KBM-7 (cell line): ENCODE measurements at regions not wholly inside any gene's neighbourhood (a gene's known extent, or its start where the extent isn't known, plus 50 kb on each side); places are given as distances from the start of the nearest gene placed in this dataset.
"Not testable (repeated sequence)": the region's sequence is repeated elsewhere in the genome, so short reads cannot be mapped to it uniquely, and the experiment has no call there.

Source experiments
- DNase-seq: peaks from one replicate; pipeline ENCODE4 v3.0.0-alpha.2; 2015
- in situ Hi-C: fragments of 300-500 bp; cut with MboI; formaldehyde crosslinking; loops from 2 replicates; pipeline ENCODE4 v1.14.3; 2020; ENCODE audit warnings: low sequenced_read_pairs, low pct_unique_long_range_greater_than_20kb, mixed read lengths

DNA sequence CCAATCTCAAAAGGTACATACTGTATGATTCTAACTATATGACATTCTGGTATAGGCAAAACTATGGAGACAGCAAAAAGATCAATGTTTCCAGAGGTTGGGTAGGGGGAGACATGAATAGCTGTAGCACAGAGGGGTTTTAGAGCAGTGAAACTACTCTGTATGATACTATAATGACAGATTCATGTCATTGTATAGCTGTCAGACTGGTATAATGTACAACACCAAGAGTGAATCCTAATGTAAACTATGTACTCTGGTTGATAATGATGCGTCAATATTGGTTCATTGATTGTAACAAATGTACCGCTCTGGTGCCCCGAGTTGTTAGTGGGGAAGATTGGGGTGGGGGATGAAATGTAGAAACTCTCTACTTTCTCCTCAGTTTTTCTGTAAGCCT is 172.4 kb upstream of the SPOPL start:
- DNase-seq = no peak
- in situ Hi-C loops = no loop called here

DNA sequence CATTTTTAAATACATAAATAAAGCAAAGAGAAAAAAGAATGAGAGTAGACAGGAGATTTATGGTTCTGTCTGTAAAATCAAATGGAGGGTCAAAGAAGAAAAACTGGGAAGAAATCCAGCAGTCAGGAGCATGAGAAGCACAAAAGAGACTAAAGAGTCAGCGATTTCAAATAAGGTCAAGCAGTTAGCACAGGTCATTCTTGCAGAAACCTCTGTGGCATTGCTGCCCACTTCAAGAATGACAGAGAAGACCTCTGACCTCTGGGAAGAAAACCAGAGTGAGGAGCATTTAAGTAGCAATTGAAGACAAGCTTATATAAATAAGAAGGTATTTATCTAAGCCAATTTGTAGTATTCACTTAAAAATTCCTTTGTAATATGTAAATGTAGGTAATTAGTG is 172.0 kb upstream of the SPOPL start:
- in situ Hi-C loops = no loop called here
- DNase-seq = no peak

DNA sequence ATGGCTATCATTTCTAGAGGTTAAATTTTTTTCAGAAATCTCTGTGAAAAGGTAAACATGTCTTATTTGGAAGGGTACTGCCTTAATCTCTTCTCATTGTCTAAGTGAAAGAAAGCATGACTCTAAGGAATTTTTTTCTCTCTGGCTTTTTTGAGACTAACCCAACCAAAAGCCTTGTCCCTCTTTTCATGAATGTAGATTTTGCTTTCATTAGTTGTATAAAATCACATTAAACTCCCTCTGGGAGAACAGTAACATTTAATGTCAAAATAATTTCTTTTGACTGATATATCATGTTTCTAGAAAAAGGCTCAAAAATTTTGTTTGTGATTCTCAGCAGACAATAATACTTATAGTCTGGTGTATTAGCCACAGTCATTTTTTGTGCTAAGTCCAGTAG is 168.4 kb upstream of the SPOPL start:
- in situ Hi-C loops = no loop called here
- DNase-seq = no peak

DNA sequence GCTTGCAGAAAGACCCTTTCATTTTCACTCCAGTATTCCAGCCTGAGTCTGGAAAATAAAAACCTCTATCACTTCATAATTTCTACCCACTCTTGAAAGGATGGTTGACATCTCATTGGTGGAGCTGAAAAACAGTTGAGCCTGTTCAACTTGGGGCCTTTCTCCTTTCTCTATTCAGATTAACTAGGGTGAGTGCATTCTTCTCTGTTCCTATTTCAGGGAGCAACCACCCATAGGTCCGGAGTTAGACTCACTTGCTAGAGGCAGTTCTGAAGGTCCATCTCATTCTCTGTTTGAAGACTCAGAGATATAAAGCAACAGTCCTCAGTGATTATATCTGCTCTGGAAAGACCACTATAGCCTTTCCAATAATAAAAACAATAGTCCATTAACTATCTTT is 167.9 kb upstream of the SPOPL start:
- in situ Hi-C loops = no loop called here
- no peak for DNase-seq

DNA sequence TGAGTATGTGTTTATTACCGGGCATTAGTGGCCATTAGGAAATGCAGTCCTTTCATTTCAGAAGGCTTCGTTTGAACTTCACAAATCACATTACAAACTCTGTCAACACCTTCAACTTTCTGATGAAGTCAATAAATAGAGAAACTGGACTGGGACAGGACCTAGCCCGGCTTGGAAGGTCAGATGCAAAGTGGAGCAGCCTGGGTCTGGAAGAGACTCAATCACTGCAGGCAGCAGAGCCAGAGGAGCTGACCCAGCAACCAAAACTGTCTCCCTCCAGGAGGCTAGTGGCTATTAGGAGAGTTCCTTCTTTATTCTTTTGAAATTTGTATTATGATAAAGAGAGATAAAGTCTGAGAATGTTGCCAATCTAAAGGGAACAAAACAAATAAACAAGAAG is 167.2 kb upstream of the SPOPL start:
- no peak for DNase-seq
- in situ Hi-C loops = no loop called here

DNA sequence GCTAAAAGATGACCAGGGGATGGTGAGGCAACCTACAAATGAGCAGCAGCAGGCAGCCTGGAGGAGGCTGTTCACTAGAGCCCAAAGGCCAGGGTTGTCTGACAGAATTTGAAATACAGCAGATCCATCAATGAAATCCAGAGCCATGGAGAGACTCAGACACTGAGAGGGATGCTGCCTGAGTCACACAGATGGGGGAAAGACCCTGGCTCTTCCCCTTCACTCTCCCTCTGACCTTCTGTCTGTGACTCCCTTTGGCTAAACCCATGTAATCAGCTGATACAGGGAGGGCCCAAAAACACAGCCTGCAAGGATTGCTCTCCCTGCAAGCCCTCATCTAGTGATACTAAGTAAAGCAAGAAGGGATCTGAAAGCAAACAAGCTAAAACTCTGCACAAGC is 166.5 kb upstream of the SPOPL start:
- in situ Hi-C loops = no loop called here
- DNase-seq = no peak

GRCh38 chr2:138336146-138336545 is 165.4 kb upstream of the SPOPL start:
- in situ Hi-C loops = no loop called here
- DNase-seq = no peak

DNA sequence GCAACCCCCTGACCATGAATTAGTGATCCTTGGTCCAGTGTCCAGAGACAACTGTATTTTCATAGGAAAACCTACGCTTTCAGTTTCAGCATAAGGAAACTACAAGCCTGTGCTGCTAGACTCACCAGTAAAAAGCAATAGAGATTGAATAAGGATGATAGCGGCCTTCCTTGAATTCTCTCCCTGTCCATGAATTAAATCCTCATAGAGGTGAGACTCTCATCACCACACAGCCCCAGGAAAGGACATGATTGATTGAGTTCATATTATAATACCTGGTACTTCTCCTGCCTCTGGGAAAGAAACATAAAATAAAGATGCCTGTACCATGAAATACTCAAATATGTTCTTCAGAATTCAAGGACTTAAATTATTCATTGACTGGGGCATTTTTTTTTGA is 146.3 kb upstream of the SPOPL start:
- in situ Hi-C loops = no loop called here
- DNase-seq = no peak

- in situ Hi-C loops = no loop called here
- DNase-seq = no peak
Measured at GRCh38 chr2:138356178-138356577, 145.4 kb upstream of the SPOPL start.

DNA sequence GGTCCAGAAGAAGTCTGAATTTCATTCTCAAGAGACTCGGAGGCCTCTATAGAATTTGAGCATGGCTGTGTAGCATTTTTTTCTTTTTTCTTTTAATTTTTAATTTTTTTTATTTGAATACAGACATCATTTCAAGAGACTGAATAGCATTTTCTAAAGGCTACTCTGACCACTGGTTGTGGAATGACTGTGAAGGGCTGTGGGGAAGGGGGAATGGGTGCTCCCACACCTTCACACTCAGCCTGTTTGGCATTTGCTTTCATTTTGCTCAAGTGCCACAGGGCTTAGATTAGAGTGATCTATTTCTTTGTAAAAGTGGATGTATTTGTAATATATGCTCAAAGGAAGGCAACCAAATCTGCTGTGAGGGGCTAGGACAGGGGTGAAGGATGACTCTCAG is 142.0 kb upstream of the SPOPL start:
- no peak for DNase-seq
- in situ Hi-C loops = no loop called here

GRCh38 chr2:138364554-138365162 is 136.9 kb upstream of the SPOPL start:
- no peak for DNase-seq
- in situ Hi-C loops = no loop called here

GRCh38 chr2:138365581-138365980 is 136.0 kb upstream of the SPOPL start:
- in situ Hi-C loops = no loop called here
- no peak for DNase-seq

- in situ Hi-C loops = no loop called here
Measured at GRCh38 chr2:138369856-138370255, 131.7 kb upstream of the SPOPL start.

DNA sequence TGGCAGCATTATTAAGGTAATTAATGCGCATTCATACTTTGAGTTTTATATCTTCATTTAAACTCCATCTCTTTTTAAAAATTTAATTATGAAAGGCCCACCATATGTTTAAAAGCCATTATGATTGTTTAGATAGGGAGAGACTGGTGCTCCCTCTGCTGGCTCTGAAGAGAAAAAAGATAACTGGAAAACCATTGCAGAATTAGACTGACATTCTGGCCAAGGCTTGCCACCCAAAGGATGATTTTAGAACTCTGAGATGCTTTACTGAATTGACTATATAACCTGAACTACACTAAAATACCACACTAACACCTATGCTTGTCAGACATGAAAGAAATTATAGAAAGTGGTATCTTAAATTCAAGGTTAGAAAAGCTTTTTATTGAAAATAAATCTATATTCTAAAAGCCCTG is 127.6 kb upstream of the SPOPL start:
- DNase-seq = peak; percentile 32
- in situ Hi-C loops = no loop called here

More at GRCh38 chr2:138369856-138370255, 131.7 kb upstream of the SPOPL start:
- no peak for DNase-seq

DNA sequence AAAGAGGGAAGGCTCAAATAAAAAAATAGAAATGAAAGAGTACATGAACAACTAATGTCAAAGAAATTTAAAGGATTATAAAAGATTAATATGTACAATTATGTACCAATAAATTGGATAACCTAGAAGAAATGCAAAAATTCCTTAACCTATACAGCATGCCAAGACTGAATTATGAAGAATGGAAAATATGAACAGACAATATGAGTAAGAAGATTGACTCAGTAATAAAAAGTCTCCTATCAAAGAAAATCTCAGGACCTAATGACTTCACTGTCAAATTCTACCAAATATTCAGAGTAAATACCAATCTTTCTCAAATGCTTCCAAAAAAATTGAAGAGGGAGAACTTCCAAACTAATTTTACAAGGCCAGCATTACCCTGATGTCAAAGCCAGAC is 120.2 kb upstream of the SPOPL start:
- in situ Hi-C loops = no loop called here
- no peak for DNase-seq

- in situ Hi-C loops = no loop called here
Measured at GRCh38 chr2:138382672-138383071, 118.9 kb upstream of the SPOPL start.

GRCh38 chr2:138386191-138386590 is 115.4 kb upstream of the SPOPL start:
- in situ Hi-C loops, DNase-seq: not testable (repeated sequence)

More at GRCh38 chr2:138382672-138383071, 118.9 kb upstream of the SPOPL start:
- DNase-seq = no peak

GRCh38 chr2:138389063-138389462 is 112.5 kb upstream of the SPOPL start:
- no peak for DNase-seq
- in situ Hi-C loops = no loop called here

DNA sequence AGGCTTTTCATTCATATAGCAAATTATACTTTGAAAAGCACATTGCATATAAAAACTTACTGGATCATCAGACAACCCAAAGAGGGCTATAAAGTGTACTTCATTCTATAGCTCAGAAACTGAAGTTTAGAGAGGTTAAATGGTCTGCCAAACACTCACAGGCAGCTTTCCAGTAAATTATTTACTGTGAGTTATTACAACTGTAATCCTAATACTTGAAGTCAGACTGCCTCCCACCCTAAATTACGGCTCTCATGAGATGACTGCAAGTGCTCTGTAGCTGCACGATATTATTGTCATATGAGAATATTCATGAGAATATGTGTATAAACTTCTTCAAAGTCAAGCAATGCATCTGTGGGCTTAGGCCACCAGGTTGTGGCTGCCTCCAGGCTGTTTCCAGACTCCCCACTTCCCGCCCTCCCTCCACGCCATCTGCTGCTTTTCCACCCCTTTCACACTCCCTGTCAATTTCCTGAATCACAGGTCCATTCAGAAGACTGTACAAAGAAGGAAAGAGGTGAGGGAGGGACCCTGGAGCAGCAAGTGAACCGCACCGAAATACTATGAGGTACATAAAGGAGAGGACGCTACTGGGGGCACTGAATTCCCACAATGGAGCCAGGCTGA is 111.1 kb upstream of the SPOPL start:
- in situ Hi-C loops = no loop called here
- DNase-seq = no peak

DNA sequence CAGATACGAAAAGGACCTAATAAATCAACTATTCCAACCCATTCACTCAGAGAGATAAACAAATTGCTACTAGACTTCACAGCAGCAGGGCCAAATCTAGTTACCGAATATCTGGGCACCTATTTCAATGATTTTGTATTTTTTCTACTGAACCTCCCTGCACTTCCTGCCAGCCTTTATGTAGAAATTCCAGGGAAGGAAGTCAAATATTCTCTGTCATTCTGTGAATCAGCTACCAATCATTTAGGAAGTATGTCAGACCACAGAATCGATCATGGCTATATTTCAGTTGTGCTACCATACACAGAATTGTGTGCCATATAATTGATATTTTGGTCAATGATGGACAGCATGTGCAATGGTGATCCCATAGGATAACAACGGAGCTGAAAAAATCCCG is 109.6 kb upstream of the SPOPL start:
- no peak for DNase-seq
- in situ Hi-C loops = no loop called here

GRCh38 chr2:138395565-138396306 is 105.8 kb upstream of the SPOPL start:
- in situ Hi-C loops = no loop called here
- no peak for DNase-seq
